Panc1 (cell line): ENCODE measurements at regions not wholly inside any gene's neighbourhood (a gene's known extent, or its start where the extent isn't known, plus 50 kb on each side); places are given as distances from the start of the nearest gene placed in this dataset.
"Not testable (repeated sequence)": the region's sequence is repeated elsewhere in the genome, so short reads cannot be mapped to it uniquely, and the experiment has no call there.

ENCODE experiments used
- ATAC-seq: fragments of 200-7000 bp; cut with Tn5 transposase; 2 replicates; pipeline ENCODE4 v1.9.1; 2020; ENCODE audit warnings: mild to moderate bottlenecking, moderate library complexity
- BruUV-seq: library from RNA; stranded (reverse); fragments of 400-500 nt; replicated peaks from 2 replicates; lab custom pipeline; 2021; lab: Mats Ljungman, UMichigan
- CTCF ChIA-PET: fragments of 300-600 bp; sonication (Branson Sonifier 250); formaldehyde crosslinking; loops from one replicate; lab custom pipeline; 2022; ENCODE audit warnings: antibody characterized with exemption; lab: Charles Lee
- POLR2A ChIA-PET: fragments of 300-600 bp; sonication (Branson Sonifier 250); formaldehyde crosslinking; loops from one replicate; lab custom pipeline; 2022; ENCODE audit warnings: antibody characterized with exemption; lab: Charles Lee
- DNase-seq: peaks from one replicate; pipeline ENCODE4 v3.0.0-alpha.2; 2010; ENCODE audit warnings: low read depth, low spot score
- H3K27ac ChIP-seq: 2 replicates; pipeline ENCODE4 v1.5.1; 2011; ENCODE audit warnings: mild to moderate bottlenecking, low read length, inconsistent platforms
- H3K27me3 ChIP-seq: fragments of 200-500 bp; sonication (Bioruptor generic); 2 replicates; pipeline ENCODE4 v1.6.0; 2014; ENCODE audit warnings: low read length, inconsistent platforms; ENCODE audit not compliant: control insufficient read depth, insufficient read depth
- H3K36me3 ChIP-seq: fragments of 200-500 bp; sonication (Bioruptor generic); 2 replicates; pipeline ENCODE4 v1.5.1; 2014; ENCODE audit warnings: inconsistent platforms, mild to moderate bottlenecking, low read length, moderate library complexity; ENCODE audit not compliant: control insufficient read depth, insufficient read depth
- H3K4me1 ChIP-seq: 2 replicates; pipeline ENCODE4 v1.5.1; 2011; ENCODE audit warnings: inconsistent platforms, mild to moderate bottlenecking, low read length, moderate library complexity; ENCODE audit not compliant: control insufficient read depth, insufficient read depth
- H3K4me3 ChIP-seq, 2 experiments: 2 replicates each; pipeline ENCODE4 v1.5.1; 2011 to 2012; ENCODE audit warnings: low read depth in 2 of 2, low read length in 2 of 2, mild to moderate bottlenecking in 2 of 2, inconsistent platforms in 1 of 2, moderate library complexity in 1 of 2
- H3K9me3 ChIP-seq: fragments of 200-500 bp; sonication (Bioruptor generic); 2 replicates; pipeline ENCODE4 v1.5.1; 2014; ENCODE audit warnings: low read depth, mild to moderate bottlenecking, inconsistent platforms, low read length, moderate library complexity; ENCODE audit not compliant: control insufficient read depth, insufficient read depth
- CTCF ChIP-seq: fragments of 450-650 bp; IDR thresholded peaks from 2 replicates; pipeline ENCODE4 v1.5.1; 2017; ENCODE audit warnings: mild to moderate bottlenecking
- POLR2AphosphoS5 ChIP-seq: IDR thresholded peaks from 2 replicates; pipeline ENCODE4 v1.6.1; 2012; ENCODE audit warnings: mild to moderate bottlenecking, low read depth, low read length, moderate library complexity
- REST ChIP-seq, 2 experiments: IDR thresholded peaks; 2 replicates each; pipeline ENCODE4 v1.6.1; 2011 to 2012; ENCODE audit warnings: low read depth in 2 of 2, control low read depth in 1 of 2, low read length in 1 of 2, mild to moderate bottlenecking in 1 of 2, moderate library complexity in 1 of 2; ENCODE audit not compliant: insufficient read depth in 1 of 2
- SIN3A ChIP-seq: IDR thresholded peaks from 2 replicates; pipeline ENCODE4 v1.6.1; 2012; ENCODE audit warnings: low read depth, mild to moderate bottlenecking, low read length, moderate library complexity, borderline replicate concordance; ENCODE audit not compliant: insufficient read depth
- TCF7L2 ChIP-seq: IDR thresholded peaks from 2 replicates; pipeline ENCODE4 v1.6.1; 2011; ENCODE audit warnings: mild to moderate bottlenecking, low read depth, low read length, inconsistent platforms
- in situ Hi-C: cut with HindIII; loops from 2 replicates; pipeline ENCODE4 v1.10.0; 2016; ENCODE audit warnings: low sequenced_read_pairs, low pct_unique_long_range_greater_than_20kb
- intact Hi-C: fragments of 100-400 bp; cut with micrococcal nuclease; formaldehyde crosslinking; loops from one replicate; pipeline ENCODE4 v1.10.0; 2022; ENCODE audit not compliant: unreplicated experiment

- intact Hi-C loops (no loop called here), in situ Hi-C loops (no loop called here)
- no peak overlapping the region for H3K4me3 ChIP-seq
- ATAC-seq (no peak), DNase-seq (no peak)
- no peaks in the 10 kb centered on the region for H3K36me3 ChIP-seq
- no peak overlapping the region for H3K27ac ChIP-seq
- no TSS peak for BruUV-seq
- TF ChIP-seq CTCF (no peak), TCF7L2 (no peak), POLR2AphosphoS5 (no peak), SIN3A (no peak), REST (IDR thresholded peaks at IDR 0.05; ENCODE audit: insufficient read depth in 1 of 2, low read depth in 2 of 2, low read length in 1 of 2) (no peak)
- no peaks in the 10 kb centered on the region for H3K9me3 ChIP-seq
- ChIA-PET POLR2A (no interaction called here), CTCF (no interaction called here)
- no peaks in the 10 kb centered on the region for H3K27me3 ChIP-seq
- no peaks in the 10 kb centered on the region for H3K4me1 ChIP-seq
Observed at GRCh38 chr10:55163388-55163979, 362.5 kb upstream of the PCDH15 start.

GRCh38 chr10:55162321-55162720 is 361.3 kb upstream of the PCDH15 start:
- intact Hi-C loops, CTCF ChIA-PET, H3K9me3 ChIP-seq, in situ Hi-C loops, ATAC-seq, H3K4me3 ChIP-seq, H3K27me3 ChIP-seq, POLR2A ChIA-PET, H3K27ac ChIP-seq, BruUV-seq, H3K36me3 ChIP-seq, H3K4me1 ChIP-seq, DNase-seq: not testable (repeated sequence)

- no peak overlapping the region for H3K4me3 ChIP-seq
- ATAC-seq (no peak), DNase-seq (no peak)
- ChIA-PET CTCF (no interaction called here), POLR2A (no interaction called here)
- no TSS peak for BruUV-seq
- intact Hi-C loops (no loop called here), in situ Hi-C loops (no loop called here)
- H3K36me3 ChIP-seq: no peaks in the 10 kb centered on the region
- H3K27ac ChIP-seq: no peak overlapping the region
- H3K4me1 ChIP-seq: no peaks in the 10 kb centered on the region
- TF ChIP-seq REST (IDR thresholded peaks at IDR 0.05; ENCODE audit: insufficient read depth in 1 of 2, low read depth in 2 of 2, low read length in 1 of 2) (no peak), POLR2AphosphoS5 (no peak), CTCF (no peak), TCF7L2 (no peak)
- no peaks in the 10 kb centered on the region for H3K9me3 ChIP-seq
- no peaks in the 10 kb centered on the region for H3K27me3 ChIP-seq
Observed at GRCh38 chr10:55160655-55161283, 359.7 kb upstream of the PCDH15 start.
